Glutamatergic neuron (in vitro differentiated cells): ENCODE measurements at regions not wholly inside any gene's neighbourhood (a gene's known extent, or its start where the extent isn't known, plus 50 kb on each side); places are given as distances from the start of the nearest gene placed in this dataset.

Experiments
- DNase-seq: peaks from one replicate; pipeline ENCODE4 v3.0.0; 2022
- H3K27ac Mint-ChIP-seq: one replicate; pipeline ENCODE4 v1.8.0; 2020; ENCODE audit warnings: mild to moderate bottlenecking, mixed read lengths, inconsistent platforms; ENCODE audit not compliant: unreplicated experiment
- H3K27me3 Mint-ChIP-seq: one replicate; pipeline ENCODE4 v1.8.0; 2020; ENCODE audit warnings: mild to moderate bottlenecking, moderate library complexity, mixed read lengths, inconsistent platforms; ENCODE audit not compliant: unreplicated experiment
- H3K36me3 Mint-ChIP-seq: one replicate; pipeline ENCODE4 v1.8.0; 2020; ENCODE audit warnings: mild to moderate bottlenecking, mixed read lengths, inconsistent platforms; ENCODE audit not compliant: unreplicated experiment
- H3K4me1 Mint-ChIP-seq: one replicate; pipeline ENCODE4 v1.8.0; 2020; ENCODE audit warnings: mild to moderate bottlenecking, low read depth, mixed read lengths, inconsistent platforms; ENCODE audit not compliant: unreplicated experiment
- H3K4me3 Mint-ChIP-seq: one replicate; pipeline ENCODE4 v1.8.0; 2020; ENCODE audit warnings: mild to moderate bottlenecking, mixed read lengths, inconsistent platforms; ENCODE audit not compliant: unreplicated experiment
- H3K9me3 Mint-ChIP-seq: one replicate; pipeline ENCODE4 v1.8.0; 2020; ENCODE audit warnings: mild to moderate bottlenecking, moderate library complexity, mixed read lengths, inconsistent platforms; ENCODE audit not compliant: unreplicated experiment
- TF ChIP-seq, protein P1 (sequence below): fragments of 200-600 bp; sonication (generic); IDR thresholded peaks from one replicate; pipeline ENCODE4 v1.5.0; 2021; ENCODE audit not compliant: partially characterized antibody, unreplicated experiment

DNA sequence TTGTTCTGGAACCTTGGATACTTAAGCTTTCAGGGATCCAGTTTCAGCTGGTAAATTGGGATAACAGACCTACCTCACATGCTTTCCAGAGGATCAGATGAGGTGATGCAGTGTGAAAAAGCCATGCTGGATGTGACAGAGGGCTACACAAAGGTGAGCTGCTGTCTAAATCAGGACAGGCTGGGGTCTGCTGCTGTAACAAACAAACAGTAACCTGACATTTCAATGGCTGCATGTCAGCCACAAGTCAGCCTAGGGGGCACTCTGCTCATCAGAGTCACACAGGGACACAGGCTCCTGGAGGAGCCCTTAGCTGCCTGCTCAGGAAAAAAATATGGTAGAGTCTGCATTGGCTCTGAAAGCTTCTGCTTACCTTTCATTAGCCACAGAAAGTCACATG lies 66.7 kb upstream of the EGFLAM start:
- Mint-ChIP-seq H3K4me1 (no peaks in the 10 kb centered on the region), H3K4me3 (no peak overlapping the region), H3K36me3 (no peaks in the 10 kb centered on the region), H3K27ac (no peak overlapping the region), H3K27me3 (peaks cover 1% of the 10 kb centered on the region), H3K9me3 (peaks cover 7% of the 10 kb centered on the region)
- TF ChIP-seq, protein P1, sequence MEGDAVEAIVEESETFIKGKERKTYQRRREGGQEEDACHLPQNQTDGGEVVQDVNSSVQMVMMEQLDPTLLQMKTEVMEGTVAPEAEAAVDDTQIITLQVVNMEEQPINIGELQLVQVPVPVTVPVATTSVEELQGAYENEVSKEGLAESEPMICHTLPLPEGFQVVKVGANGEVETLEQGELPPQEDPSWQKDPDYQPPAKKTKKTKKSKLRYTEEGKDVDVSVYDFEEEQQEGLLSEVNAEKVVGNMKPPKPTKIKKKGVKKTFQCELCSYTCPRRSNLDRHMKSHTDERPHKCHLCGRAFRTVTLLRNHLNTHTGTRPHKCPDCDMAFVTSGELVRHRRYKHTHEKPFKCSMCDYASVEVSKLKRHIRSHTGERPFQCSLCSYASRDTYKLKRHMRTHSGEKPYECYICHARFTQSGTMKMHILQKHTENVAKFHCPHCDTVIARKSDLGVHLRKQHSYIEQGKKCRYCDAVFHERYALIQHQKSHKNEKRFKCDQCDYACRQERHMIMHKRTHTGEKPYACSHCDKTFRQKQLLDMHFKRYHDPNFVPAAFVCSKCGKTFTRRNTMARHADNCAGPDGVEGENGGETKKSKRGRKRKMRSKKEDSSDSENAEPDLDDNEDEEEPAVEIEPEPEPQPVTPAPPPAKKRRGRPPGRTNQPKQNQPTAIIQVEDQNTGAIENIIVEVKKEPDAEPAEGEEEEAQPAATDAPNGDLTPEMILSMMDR: no peak
- no peak for DNase-seq

GRCh38 chr5:38190111-38190510 lies 68.2 kb upstream of the EGFLAM start:
- no peaks in the 10 kb centered on the region for H3K4me1 Mint-ChIP-seq
- TF ChIP-seq, protein P1: no peak

GRCh38 chr5:38189081-38189504 lies 69.3 kb upstream of the EGFLAM start:
- DNase-seq: no peak
- TF ChIP-seq, protein P1: no peak
- no peaks in the 10 kb centered on the region for H3K4me1 Mint-ChIP-seq
- peaks cover 4% of the 10 kb centered on the region for H3K9me3 Mint-ChIP-seq
- no peaks in the 10 kb centered on the region for H3K36me3 Mint-ChIP-seq
- H3K27me3 Mint-ChIP-seq: peaks cover 1% of the 10 kb centered on the region
- H3K4me3 Mint-ChIP-seq: no peak overlapping the region
- no peak overlapping the region for H3K27ac Mint-ChIP-seq

More at GRCh38 chr5:38190111-38190510, 68.2 kb upstream of the EGFLAM start:
- no peak overlapping the region for H3K4me3 Mint-ChIP-seq
- H3K27ac Mint-ChIP-seq: no peak overlapping the region
- peaks cover 1% of the 10 kb centered on the region for H3K27me3 Mint-ChIP-seq
- H3K9me3 Mint-ChIP-seq: peaks cover 4% of the 10 kb centered on the region
- no peaks in the 10 kb centered on the region for H3K36me3 Mint-ChIP-seq
- no peak for DNase-seq

- TF ChIP-seq, protein P1: no peak
Observed at GRCh38 chr5:38188591-38188990, 69.8 kb upstream of the EGFLAM start.

DNA sequence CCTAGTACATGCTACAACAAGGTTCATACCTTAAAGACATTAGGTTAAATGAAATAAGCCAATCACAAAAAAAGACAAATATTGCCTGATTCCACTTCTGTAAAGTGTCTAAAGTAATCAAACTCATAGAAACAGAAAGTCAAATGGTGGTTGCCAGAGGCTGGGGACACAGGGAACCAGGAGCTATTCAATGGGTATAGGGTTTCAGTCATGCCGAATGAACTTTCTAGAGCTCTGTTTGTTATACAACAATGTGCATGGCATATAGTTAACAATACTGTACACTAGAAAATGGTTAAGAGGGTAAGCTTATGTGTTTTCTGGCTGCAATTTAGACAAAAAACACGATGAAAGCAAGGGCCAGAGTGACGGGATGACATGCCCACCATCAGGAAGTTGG lies 70.8 kb upstream of the EGFLAM start:
- Mint-ChIP-seq H3K36me3 (no peaks in the 10 kb centered on the region), H3K9me3 (peaks cover 4% of the 10 kb centered on the region), H3K27me3 (peaks cover 1% of the 10 kb centered on the region), H3K4me1 (no peaks in the 10 kb centered on the region), H3K4me3 (no peak overlapping the region), H3K27ac (no peak overlapping the region)
- no peak for DNase-seq
- TF ChIP-seq, protein P1: no peak

More at GRCh38 chr5:38188591-38188990, 69.8 kb upstream of the EGFLAM start:
- Mint-ChIP-seq H3K9me3 (peaks cover 4% of the 10 kb centered on the region), H3K4me3 (no peak overlapping the region), H3K4me1 (no peaks in the 10 kb centered on the region), H3K27ac (no peak overlapping the region), H3K27me3 (peaks cover 1% of the 10 kb centered on the region), H3K36me3 (no peaks in the 10 kb centered on the region)
- DNase-seq: no peak
